Left lung (tissue), 4 donors: ENCODE measurements at regions not wholly inside any gene's neighbourhood (a gene's known extent, or its start where the extent isn't known, plus 50 kb on each side); places are given as distances from the start of the nearest gene placed in this dataset.

ENCODE experiments used
- ATAC-seq: fragments of 200-7000 bp; cut with Tn5 transposase; one replicate; pipeline ENCODE4 v1.9.1; 2020; ENCODE audit warnings: moderate library complexity
- DNase-seq, 4 donors: peaks; one replicate each; pipeline ENCODE4 v3.0.0-alpha.2; 2013 to 2020
- H3K27ac ChIP-seq, 2 donors: fragments of 200-600 bp; sonication (generic) in 1 of 2; one replicate each; pipeline versions ENCODE4 v1.5.0 to v1.8.0; 2020 to 2021
- H3K27me3 ChIP-seq, 2 donors: fragments of 200-600 bp; sonication (generic) in 1 of 2; one replicate each; pipeline versions ENCODE4 v1.5.0 to v1.8.0; 2020 to 2021
- H3K36me3 ChIP-seq, 2 donors: fragments of 200-600 bp; sonication (generic) in 1 of 2; one replicate each; pipeline versions ENCODE4 v1.5.0 to v1.8.0; 2020 to 2021
- H3K4me1 ChIP-seq, 2 donors: fragments of 200-600 bp; one replicate each; pipeline ENCODE4 v1.8.0; 2021
- H3K4me3 ChIP-seq, 2 donors: fragments of 200-600 bp; sonication (generic) in 1 of 2; one replicate each; pipeline versions ENCODE4 v1.5.0 to v1.8.0; 2020 to 2021; ENCODE audit warnings: mild to moderate bottlenecking in 1 of 2
- H3K9me3 ChIP-seq, 2 donors: fragments of 200-600 bp; sonication (generic) in 1 of 2; one replicate each; pipeline versions ENCODE4 v1.5.0 to v1.8.0; 2020 to 2021
- CTCF ChIP-seq, 2 donors: fragments of 200-600 bp; sonication (generic) in 1 of 2; IDR thresholded peaks; one replicate each; pipeline versions ENCODE4 v1.5.0 to v1.8.0; 2021; ENCODE audit warnings: antibody characterized with exemption in 2 of 2
- intact Hi-C, 2 donors: fragments of 100-400 bp; cut with DNase I; formaldehyde crosslinking; loops; one replicate each; pipeline versions ENCODE4 v1.11.2 to v1.14.2; 2022
- donor health status: DM: no; HTN: yes; CAD: no.
- donor health status: DM: no; HTN: no; CAD: no.

DNA sequence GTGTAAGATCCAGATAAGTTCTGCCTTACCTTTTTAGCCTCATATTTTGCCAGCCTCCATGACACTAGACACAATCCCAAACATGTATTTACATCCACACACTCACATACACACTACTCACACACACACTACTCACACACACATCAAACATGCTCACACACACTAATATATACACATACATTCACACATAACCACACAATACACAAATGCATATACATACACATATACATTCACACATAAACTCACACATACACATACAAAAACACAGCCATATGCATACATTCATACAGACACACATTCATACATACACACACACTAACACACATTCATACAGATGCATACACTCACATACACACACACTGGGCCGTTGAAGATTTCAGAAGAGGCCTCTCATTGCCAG lies 109.5 kb downstream of the MAIP1 start:
- no peaks in the 10 kb centered on the region for H3K27me3 ChIP-seq
- no peak overlapping the region for H3K4me3 ChIP-seq
- no peak for TF ChIP-seq CTCF (IDR thresholded peaks at IDR 0.05)
- H3K36me3 ChIP-seq: no peaks in the 10 kb centered on the region
- no peaks in the 10 kb centered on the region for H3K4me1 ChIP-seq
- no peak overlapping the region for H3K27ac ChIP-seq
- intact Hi-C loops: no loop called here
- ATAC-seq: no peak
- no peak for DNase-seq
- H3K9me3 ChIP-seq: no peaks in the 10 kb centered on the region

DNA sequence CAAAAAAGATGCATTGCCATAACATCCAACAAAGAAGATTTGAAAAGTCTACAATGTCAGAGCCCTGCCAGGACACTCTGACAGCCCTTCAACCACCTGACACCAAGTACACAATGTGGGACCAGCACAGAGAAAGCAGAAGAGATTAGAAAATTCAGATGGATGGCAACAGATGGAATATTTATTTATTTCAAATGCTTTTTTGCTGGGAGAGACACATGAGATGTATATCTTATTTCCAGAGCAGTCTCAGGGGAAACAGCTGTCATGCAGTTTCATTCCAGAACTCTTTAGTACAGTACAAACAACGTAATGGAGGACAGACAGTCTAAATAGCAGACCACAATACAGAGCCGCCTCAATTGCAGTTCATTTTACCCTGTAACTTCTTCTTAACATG lies 110.1 kb downstream of the MAIP1 start:
- no peaks in the 10 kb centered on the region for H3K4me1 ChIP-seq
- H3K27ac ChIP-seq: no peak overlapping the region
- no peaks in the 10 kb centered on the region for H3K36me3 ChIP-seq
- no peak for TF ChIP-seq CTCF (IDR thresholded peaks at IDR 0.05)
- H3K27me3 ChIP-seq: no peaks in the 10 kb centered on the region
- intact Hi-C loops: no loop called here
- no peak overlapping the region for H3K4me3 ChIP-seq
- DNase-seq (peak in 1 of 4 donors; percentile 30), ATAC-seq (no peak)
- H3K9me3 ChIP-seq: no peaks in the 10 kb centered on the region

- Histone ChIP-seq H3K27me3 (no peaks in the 10 kb centered on the region), H3K27ac (no peak overlapping the region), H3K4me3 (no peak overlapping the region), H3K36me3 (no peaks in the 10 kb centered on the region), H3K9me3 (no peaks in the 10 kb centered on the region), H3K4me1 (no peaks in the 10 kb centered on the region)
- TF ChIP-seq CTCF (IDR thresholded peaks at IDR 0.05): no peak
- DNase-seq (no peak), ATAC-seq (no peak)
- intact Hi-C loops: no loop called here
These were observed 111.0 kb downstream of the MAIP1 start for GRCh38 chr2:200066417-200066816.

DNA sequence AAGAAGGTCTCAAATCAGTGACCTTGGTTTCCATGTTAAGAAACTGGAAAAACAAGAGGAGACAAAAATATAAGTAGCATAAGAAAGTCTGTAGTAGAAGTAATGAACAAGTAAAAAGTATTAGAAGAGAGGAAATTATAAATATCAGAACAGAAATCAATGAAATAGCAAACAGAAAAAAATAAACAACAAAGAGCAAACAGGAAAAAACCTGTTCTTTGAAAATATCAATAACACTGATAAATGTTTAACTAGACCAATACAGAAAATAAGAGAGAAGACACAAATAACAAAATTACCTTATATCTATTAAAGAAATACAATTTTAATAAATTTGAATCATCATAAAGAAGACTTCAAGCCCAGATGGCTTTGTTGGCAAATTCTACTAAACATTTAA lies 113.3 kb downstream of the MAIP1 start:
- intact Hi-C loops: no loop called here
- H3K36me3 ChIP-seq: no peaks in the 10 kb centered on the region
- no peak for TF ChIP-seq CTCF (IDR thresholded peaks at IDR 0.05)

GRCh38 chr2:200077210-200077650 lies 121.8 kb downstream of the MAIP1 start:
- ATAC-seq: peak; percentile 98
- Histone ChIP-seq H3K36me3 (no peaks in the 10 kb centered on the region), H3K9me3 (no peaks in the 10 kb centered on the region), H3K4me3 (no peak overlapping the region), H3K4me1 (no peaks in the 10 kb centered on the region), H3K27me3 (no peaks in the 10 kb centered on the region), H3K27ac (peak overlapping the region in 1 of 2 donors; percentile 66)
- intact Hi-C loops: no loop called here
- peak in 2 of 4 donors; percentile 76 to 85 for DNase-seq
- no peak for TF ChIP-seq CTCF (IDR thresholded peaks at IDR 0.05)

More for the DNA sequence above, 113.3 kb downstream of the MAIP1 start:
- Histone ChIP-seq H3K9me3 (peaks cover 0 to 7% of the 10 kb centered on the region in 2 donors), H3K4me3 (no peak overlapping the region), H3K27ac (no peak overlapping the region), H3K27me3 (no peaks in the 10 kb centered on the region), H3K4me1 (no peaks in the 10 kb centered on the region)
- no peak for ATAC-seq
- DNase-seq: no peak
